Head of caudate nucleus (tissue), 42 donors: ENCODE measurements at regions not wholly inside any gene's neighbourhood (a gene's known extent, or its start where the extent isn't known, plus 50 kb on each side); places are given as distances from the start of the nearest gene placed in this dataset.

Experiments
- DNase-seq, 42 donors: peaks; one replicate each; pipeline versions ENCODE4 v3.0.0 to v3.0.0-alpha.2; 2020 to 2021; ENCODE audit warnings: mixed read lengths in 7 of 42
- intact Hi-C: fragments of 100-400 bp; cut with DNase I; formaldehyde crosslinking; loops from one replicate; pipeline ENCODE4 v1.15.0; 2022

- intact Hi-C loops = no loop called here
- no peak for DNase-seq
Observed at GRCh38 chr13:40058757-40059236, 403.3 kb downstream of the COG6 start.

GRCh38 chr13:40059540-40060232 is 404.2 kb downstream of the COG6 start:
- no peak for DNase-seq
- intact Hi-C loops = loop anchor here (10.0 kb wide), 1 partner anchor 625 kb away; no protein-coding TSS in a partner anchor

GRCh38 chr13:40060296-40061007 is 405.0 kb downstream of the COG6 start:
- intact Hi-C loops = loop anchor here (10.0 kb wide), 1 partner anchor 624 kb away; no protein-coding TSS in a partner anchor
- peak in 28 of 42 donors; percentile 11 to 81 (median 41) for DNase-seq

- no peak for DNase-seq
- intact Hi-C loops = loop anchor here (10.0 kb wide), 1 partner anchor 623 kb away; no protein-coding TSS in a partner anchor
Observed at GRCh38 chr13:40061466-40062450, 406.3 kb downstream of the COG6 start.

- intact Hi-C loops = loop anchor here (10.0 kb wide), 1 partner anchor 622 kb away; no protein-coding TSS in a partner anchor
- peak in 12 of 42 donors; percentile 10 to 40 (median 30) for DNase-seq
Observed at GRCh38 chr13:40063278-40063698, 407.8 kb downstream of the COG6 start.

- peak in 4 of 42 donors; percentile 14 to 56 (median 26) for DNase-seq
- intact Hi-C loops = loop anchor here (10.0 kb wide), 1 partner anchor 621 kb away; no protein-coding TSS in a partner anchor
Observed at GRCh38 chr13:40063703-40064102, 408.2 kb downstream of the COG6 start.

GRCh38 chr13:40064154-40065097 is 409.0 kb downstream of the COG6 start:
- DNase-seq = peak in 2 of 42 donors; percentile 19 to 51
- intact Hi-C loops = loop anchor here (10.0 kb wide), 1 partner anchor 620 kb away; no protein-coding TSS in a partner anchor

GRCh38 chr13:40069173-40070044 is 413.9 kb downstream of the COG6 start:
- intact Hi-C loops = loop anchor here (10.0 kb wide), 3 partner anchors 115 to 615 kb away; partner anchors contain the start of gene FOXO1

GRCh38 chr13:40070357-40070756 is 414.9 kb downstream of the COG6 start:
- intact Hi-C loops = loop anchor here (10.0 kb wide), 2 partner anchors 114 to 594 kb away; partner anchors contain the start of gene FOXO1
- no peak for DNase-seq

More at GRCh38 chr13:40069173-40070044, 413.9 kb downstream of the COG6 start:
- DNase-seq = peak; percentile 39 to 94 (median 84)

- DNase-seq = no peak
- intact Hi-C loops = loop anchor here (10.0 kb wide), 2 partner anchors 112 to 592 kb away; partner anchors contain the start of gene FOXO1
Observed at GRCh38 chr13:40072663-40073120, 417.2 kb downstream of the COG6 start.

GRCh38 chr13:40074338-40074737 is 418.9 kb downstream of the COG6 start:
- intact Hi-C loops = loop anchor here (10.0 kb wide), 2 partner anchors 110 to 590 kb away; partner anchors contain the start of gene FOXO1
- no peak for DNase-seq

GRCh38 chr13:40075281-40075680 is 419.8 kb downstream of the COG6 start:
- intact Hi-C loops = loop anchor here (10.0 kb wide), 2 partner anchors 110 to 590 kb away; partner anchors contain the start of gene FOXO1
- DNase-seq = no peak

- intact Hi-C loops = loop anchor here (10.0 kb wide), 2 partner anchors 108 to 588 kb away; partner anchors contain the start of gene FOXO1
- DNase-seq = no peak
Observed at GRCh38 chr13:40076765-40077362, 421.4 kb downstream of the COG6 start.

- DNase-seq = no peak
- intact Hi-C loops = loop anchor here (10.0 kb wide), 2 partner anchors 107 to 587 kb away; partner anchors contain the start of gene FOXO1
Observed at GRCh38 chr13:40077396-40078027, 422.1 kb downstream of the COG6 start.

GRCh38 chr13:40079721-40080120 is 424.3 kb downstream of the COG6 start:
- no peak for DNase-seq
- intact Hi-C loops = loop anchor here (10.0 kb wide), 2 partner anchors 105 to 585 kb away; partner anchors contain the start of gene FOXO1
